ENCODE measurements at regions not wholly inside any gene's neighbourhood (a gene's known extent, or its start where the extent isn't known, plus 50 kb on each side); places are given as distances from the start of the nearest gene placed in this dataset.

DNA sequence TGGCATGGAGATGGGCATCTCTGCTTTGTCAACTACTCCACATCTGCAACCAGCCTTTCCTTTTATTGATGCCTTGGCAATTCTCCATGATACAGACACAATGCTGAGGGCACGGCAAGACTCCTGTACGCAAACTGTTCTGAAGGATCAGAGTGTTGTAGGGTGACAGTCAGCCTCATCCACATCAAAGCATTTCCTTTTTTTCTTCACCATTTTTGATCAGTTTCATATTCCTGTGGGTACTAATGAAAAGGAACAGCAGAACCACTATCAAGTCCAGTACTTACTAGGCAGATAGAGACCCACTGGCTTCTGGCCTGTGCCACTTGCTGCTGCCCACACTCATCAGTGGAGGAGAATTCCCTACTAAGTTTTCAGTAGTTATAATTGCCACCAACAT, 181.6 kb downstream of the PALM2AKAP2 start:
- TF ChIP-seq, protein P1, sequence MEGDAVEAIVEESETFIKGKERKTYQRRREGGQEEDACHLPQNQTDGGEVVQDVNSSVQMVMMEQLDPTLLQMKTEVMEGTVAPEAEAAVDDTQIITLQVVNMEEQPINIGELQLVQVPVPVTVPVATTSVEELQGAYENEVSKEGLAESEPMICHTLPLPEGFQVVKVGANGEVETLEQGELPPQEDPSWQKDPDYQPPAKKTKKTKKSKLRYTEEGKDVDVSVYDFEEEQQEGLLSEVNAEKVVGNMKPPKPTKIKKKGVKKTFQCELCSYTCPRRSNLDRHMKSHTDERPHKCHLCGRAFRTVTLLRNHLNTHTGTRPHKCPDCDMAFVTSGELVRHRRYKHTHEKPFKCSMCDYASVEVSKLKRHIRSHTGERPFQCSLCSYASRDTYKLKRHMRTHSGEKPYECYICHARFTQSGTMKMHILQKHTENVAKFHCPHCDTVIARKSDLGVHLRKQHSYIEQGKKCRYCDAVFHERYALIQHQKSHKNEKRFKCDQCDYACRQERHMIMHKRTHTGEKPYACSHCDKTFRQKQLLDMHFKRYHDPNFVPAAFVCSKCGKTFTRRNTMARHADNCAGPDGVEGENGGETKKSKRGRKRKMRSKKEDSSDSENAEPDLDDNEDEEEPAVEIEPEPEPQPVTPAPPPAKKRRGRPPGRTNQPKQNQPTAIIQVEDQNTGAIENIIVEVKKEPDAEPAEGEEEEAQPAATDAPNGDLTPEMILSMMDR (IDR thresholded peaks at IDR 0.05; ENCODE audit: low read length): no peak
- no peak for TF ChIP-seq EZH2 (IDR thresholded peaks at IDR 0.05; ENCODE audit: borderline replicate concordance, low read length)
